Urothelium cell line (cell line): ENCODE measurements at regions not wholly inside any gene's neighbourhood (a gene's known extent, or its start where the extent isn't known, plus 50 kb on each side); places are given as distances from the start of the nearest gene placed in this dataset.

Source experiments
- DNase-seq: peaks from one replicate; pipeline ENCODE4 v3.0.0; 2011; ENCODE audit warnings: low spot score, mixed read lengths
- FAIRE-seq: peaks from 2 replicates; lab custom pipeline; 2011; peaks lifted over from hg19 to GRCh38; lab: Jason Lieb, UNC

GRCh38 chr20:22438346-22438745 is 146.0 kb downstream of the FOXA2 start:
- FAIRE-seq (no peak), DNase-seq (no peak)

GRCh38 chr20:22437354-22437753 is 147.0 kb downstream of the FOXA2 start:
- DNase-seq (no peak), FAIRE-seq (no peak)

DNA sequence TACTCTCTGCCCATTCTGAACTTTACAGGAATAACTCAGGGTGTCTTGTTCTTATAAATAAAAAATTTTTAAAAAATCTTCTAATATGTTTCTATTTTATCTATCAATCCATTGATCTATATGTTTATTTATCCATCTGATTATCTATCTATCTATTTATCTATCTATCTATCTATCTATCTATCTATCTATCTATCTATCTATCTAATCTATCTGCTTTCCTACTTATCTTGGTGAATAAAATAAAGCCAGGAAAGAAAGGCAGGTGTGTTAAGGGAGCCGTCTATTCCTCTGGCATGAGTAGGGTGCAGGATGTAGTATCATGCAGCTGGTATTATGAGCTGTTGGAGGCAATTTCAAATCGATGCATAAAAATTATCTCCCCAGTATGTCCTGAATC is 153.0 kb downstream of the FOXA2 start:
- no peak for FAIRE-seq
- no peak for DNase-seq

DNA sequence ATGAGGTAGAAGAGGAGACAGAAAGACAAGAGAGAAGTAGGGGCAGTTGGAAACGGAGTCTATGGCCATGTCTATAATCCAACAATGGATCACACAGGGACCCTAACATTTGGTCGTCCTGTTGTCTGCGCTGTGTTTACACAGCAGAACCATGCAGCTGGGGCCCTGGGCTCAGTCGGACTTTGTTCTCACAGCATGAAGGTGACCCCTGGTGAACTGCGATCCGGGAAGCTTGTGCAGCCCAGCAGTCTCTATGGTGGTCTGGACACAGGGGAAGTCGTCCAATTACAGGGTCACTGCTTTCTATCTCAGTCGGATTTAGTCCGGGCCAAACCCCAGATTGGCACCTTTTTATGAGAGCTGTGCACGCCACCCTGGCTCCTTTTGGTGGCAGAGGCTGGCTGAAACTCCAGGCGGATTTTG is 153.6 kb downstream of the FOXA2 start:
- no peak for FAIRE-seq
- DNase-seq, result no peak

GRCh38 chr20:22430154-22430745 is 154.1 kb downstream of the FOXA2 start:
- no peak for FAIRE-seq
- peak; percentile 66 for DNase-seq

GRCh38 chr20:22429175-22430153 is 154.9 kb downstream of the FOXA2 start:
- DNase-seq (no peak), FAIRE-seq (no peak)

- no peak for DNase-seq
- FAIRE-seq, result no peak
Observed at GRCh38 chr20:22428051-22428450, 156.3 kb downstream of the FOXA2 start.

GRCh38 chr20:22426772-22427171 is 157.6 kb downstream of the FOXA2 start:
- no peak for DNase-seq

GRCh38 chr20:22425344-22426295 is 158.8 kb downstream of the FOXA2 start:
- no peak for FAIRE-seq
- no peak for DNase-seq

More at GRCh38 chr20:22426772-22427171, 157.6 kb downstream of the FOXA2 start:
- no peak for FAIRE-seq

- DNase-seq, result no peak
- FAIRE-seq, result peak; percentile 17
Observed at GRCh38 chr20:22423190-22423832, 161.1 kb downstream of the FOXA2 start.

DNA sequence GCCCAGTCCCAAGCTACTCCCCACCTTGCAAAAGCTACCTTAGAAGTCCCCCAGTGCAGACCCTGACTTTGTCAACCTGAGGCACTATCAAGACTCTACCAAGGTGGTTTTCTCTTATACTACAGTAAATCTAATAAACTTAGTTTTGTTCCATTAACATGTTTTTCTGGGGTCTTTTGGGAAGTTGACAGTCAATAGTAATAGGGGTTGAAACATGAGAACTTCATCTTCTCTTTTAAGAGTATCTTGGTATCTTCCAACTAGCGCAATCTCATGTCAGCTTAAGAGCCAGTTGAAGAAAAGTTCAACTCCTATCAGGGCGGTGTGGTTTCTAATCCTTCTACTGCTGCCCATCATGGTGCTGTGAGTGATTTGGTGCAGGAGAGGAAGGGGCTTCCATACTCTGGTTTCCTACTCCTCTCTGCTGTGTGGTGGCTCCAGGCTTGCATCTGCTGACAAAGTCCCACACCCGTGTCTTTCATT is 164.2 kb downstream of the FOXA2 start:
- FAIRE-seq (no peak), DNase-seq (no peak)

DNA sequence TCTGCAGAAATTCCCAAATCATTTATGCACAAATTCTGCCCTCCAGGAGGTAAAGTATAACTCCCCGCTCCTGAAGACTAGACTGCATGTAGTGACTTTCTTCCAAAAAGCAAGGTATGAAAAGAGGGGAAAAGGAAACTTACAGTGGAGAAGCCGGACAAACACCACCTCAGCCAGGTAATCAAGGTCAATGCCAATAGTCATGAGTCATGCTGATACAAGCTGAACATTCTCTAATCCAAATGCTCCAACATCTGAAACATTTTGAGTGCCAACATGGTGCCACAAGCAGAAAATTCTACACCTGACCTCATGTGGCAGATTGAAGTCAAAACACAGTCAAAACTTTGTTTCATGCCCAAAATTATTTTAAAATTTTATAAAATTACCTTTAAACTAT is 165.6 kb downstream of the FOXA2 start:
- FAIRE-seq (no peak), DNase-seq (no peak)

DNA sequence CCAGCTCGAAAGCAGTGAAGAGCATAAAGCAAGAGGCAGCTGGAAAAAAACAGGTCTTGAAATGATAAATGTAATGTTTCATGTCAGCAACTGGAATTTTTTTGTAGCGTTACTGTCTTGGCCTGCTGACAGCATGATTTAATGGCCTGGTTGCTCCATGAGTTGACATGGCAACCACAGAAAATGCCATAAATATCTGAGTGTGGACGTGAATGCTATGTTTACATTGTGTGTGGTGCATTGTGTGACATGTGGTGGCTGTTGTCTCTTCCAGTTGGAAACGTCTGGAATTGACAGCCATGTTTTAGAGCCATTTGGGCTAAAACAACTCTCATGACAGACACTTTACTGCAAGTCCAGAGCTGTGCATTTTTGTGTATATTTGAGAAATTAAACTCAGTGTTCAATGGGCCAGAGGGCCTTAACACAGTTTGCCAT is 170.0 kb downstream of the FOXA2 start:
- DNase-seq, result peak; percentile 46

GRCh38 chr20:22412977-22413868 is 171.1 kb downstream of the FOXA2 start:
- FAIRE-seq (no peak), DNase-seq (no peak)

More for the DNA sequence above, 170.0 kb downstream of the FOXA2 start:
- FAIRE-seq, result no peak

DNA sequence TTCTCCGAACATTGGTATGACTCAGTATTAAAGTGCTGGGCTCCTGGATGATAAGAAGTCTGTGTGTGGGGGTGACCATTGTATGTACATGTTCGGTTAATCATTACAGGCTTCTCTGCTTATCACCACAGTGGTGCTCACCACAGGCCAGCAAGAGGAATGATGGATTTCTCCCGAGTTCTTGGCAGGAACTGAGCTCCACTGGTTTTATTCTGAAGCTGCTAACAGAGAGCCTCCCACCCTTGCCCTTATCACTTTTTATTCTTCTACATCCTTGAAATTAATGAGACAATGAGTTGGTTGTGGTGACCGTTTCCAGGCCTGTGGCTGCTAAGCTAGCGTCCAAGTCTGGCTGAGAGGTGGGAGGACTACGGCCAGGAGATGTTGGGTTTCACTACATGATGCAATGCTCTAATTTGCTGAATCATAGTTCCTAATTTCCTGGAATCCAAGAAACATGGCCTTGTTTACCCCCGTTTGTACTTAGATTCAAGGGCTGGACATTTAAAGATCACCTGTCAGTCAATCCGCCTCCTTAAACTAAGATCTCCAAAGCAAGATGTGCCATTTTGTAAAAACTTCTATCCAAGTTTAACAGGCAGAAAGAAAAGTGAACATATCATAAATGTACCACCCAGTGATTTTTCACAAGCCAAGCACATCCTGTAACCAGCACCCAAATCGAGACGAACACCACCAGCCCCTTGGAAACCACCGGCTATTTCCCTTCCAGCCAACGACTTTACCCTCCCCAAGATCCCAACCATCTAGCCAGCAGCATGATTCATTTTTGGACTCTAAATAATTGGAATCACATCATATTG is 172.5 kb downstream of the FOXA2 start:
- DNase-seq (no peak), FAIRE-seq (no peak)

DNA sequence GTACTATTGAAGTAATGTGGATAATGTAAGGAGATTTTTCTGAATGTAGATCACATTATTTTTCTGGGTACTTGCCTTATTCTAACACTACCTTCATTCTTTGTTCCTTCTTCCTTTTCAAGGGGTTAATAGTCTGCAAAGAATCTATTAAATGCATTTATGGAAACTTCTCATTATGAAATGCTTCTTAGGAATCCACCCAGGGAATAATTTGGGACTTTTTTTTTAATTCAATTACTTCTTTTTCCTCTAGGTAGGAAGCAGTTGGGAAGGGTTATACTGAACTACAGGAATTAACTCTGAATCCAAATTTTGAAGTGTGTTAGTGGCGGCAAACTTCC is 173.1 kb downstream of the FOXA2 start:
- DNase-seq, result no peak
- no peak for FAIRE-seq

GRCh38 chr20:22410556-22411130 is 173.7 kb downstream of the FOXA2 start:
- DNase-seq, result no peak
- no peak for FAIRE-seq
